ENCODE measurements at regions not wholly inside any gene's neighbourhood (a gene's known extent, or its start where the extent isn't known, plus 50 kb on each side); places are given as distances from the start of the nearest gene placed in this dataset.

DNA sequence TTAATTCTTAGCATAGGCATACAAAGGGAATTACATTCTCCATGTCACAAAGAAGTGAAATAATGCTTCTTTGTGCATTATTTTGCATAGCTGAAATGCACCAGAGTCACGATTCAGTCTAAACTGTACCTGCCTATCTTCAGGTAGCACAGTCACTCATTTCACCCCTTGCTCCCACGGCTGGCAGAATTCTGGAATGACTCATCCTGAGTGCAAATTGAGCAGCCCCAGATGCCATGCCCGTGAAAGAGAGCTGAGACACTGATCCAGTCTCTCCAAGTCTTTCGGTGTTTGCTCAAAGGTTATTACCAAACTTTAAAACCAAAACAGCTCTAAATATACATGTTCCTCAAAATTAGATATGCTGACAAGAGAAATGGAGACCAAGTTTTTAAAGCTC, 168.3 kb upstream of the POU3F3 start:
- TF ChIP-seq NRF1 (IDR thresholded peaks at IDR 0.05; ENCODE audit: low read depth, low read length) (no peak), TAF1 (IDR thresholded peaks at IDR 0.05; ENCODE audit: borderline replicate concordance, low read depth, low read length) (no peak), MEF2A (IDR thresholded peaks at IDR 0.05; ENCODE audit: borderline replicate concordance, low read depth) (no peak), JUND (IDR thresholded peaks at IDR 0.05) (no peak), TEAD4 (IDR thresholded peaks at IDR 0.05; ENCODE audit: borderline replicate concordance, insufficient read depth) (no peak), GABPA (IDR thresholded peaks at IDR 0.05; ENCODE audit: low read depth) (no peak), MXI1 (IDR thresholded peaks at IDR 0.05; ENCODE audit: low read depth, low read length) (no peak), GATA2 (CRISPR knock-in tag; IDR thresholded peaks at IDR 0.05) (no peak), ZBTB33 (IDR thresholded peaks at IDR 0.05; ENCODE audit: borderline replicate concordance, low read depth) (no peak), EZH2phosphoT487 (IDR thresholded peaks at IDR 0.05; ENCODE audit: borderline replicate concordance, low read depth) (no peak), FOXM1 (IDR thresholded peaks at IDR 0.05; ENCODE audit: low read depth) (no peak), USF1 (IDR thresholded peaks at IDR 0.05; ENCODE audit: borderline replicate concordance, low read depth) (no peak), REST (IDR thresholded peaks at IDR 0.05; ENCODE audit: low read depth, low read length) (no peak), ELF1 (IDR thresholded peaks at IDR 0.05) (no peak), SMC3 (IDR thresholded peaks at IDR 0.05; ENCODE audit: low read depth, low read length) (no peak)
- TF ChIP-seq, protein P1, sequence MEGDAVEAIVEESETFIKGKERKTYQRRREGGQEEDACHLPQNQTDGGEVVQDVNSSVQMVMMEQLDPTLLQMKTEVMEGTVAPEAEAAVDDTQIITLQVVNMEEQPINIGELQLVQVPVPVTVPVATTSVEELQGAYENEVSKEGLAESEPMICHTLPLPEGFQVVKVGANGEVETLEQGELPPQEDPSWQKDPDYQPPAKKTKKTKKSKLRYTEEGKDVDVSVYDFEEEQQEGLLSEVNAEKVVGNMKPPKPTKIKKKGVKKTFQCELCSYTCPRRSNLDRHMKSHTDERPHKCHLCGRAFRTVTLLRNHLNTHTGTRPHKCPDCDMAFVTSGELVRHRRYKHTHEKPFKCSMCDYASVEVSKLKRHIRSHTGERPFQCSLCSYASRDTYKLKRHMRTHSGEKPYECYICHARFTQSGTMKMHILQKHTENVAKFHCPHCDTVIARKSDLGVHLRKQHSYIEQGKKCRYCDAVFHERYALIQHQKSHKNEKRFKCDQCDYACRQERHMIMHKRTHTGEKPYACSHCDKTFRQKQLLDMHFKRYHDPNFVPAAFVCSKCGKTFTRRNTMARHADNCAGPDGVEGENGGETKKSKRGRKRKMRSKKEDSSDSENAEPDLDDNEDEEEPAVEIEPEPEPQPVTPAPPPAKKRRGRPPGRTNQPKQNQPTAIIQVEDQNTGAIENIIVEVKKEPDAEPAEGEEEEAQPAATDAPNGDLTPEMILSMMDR (IDR thresholded peaks at IDR 0.05), result no peak
- Histone ChIP-seq H3K9me2 (no peaks in the 10 kb centered on the region), H3K36me3 (replicated peaks in 1 of 2; ENCODE audit: control insufficient read depth in 1 of 2, insufficient read depth in 2 of 2, low read length in 1 of 2) (no peaks in the 10 kb centered on the region), H3K27me3 (ENCODE audit: insufficient read depth) (no peaks in the 10 kb centered on the region), H3K4me3 (ENCODE audit: low read depth in 2 of 2, low read length in 1 of 2) (no peak overlapping the region), H3F3A (replicated peaks; ENCODE audit: insufficient read depth) (no peaks in the 10 kb centered on the region), H3K79me2 (ENCODE audit: insufficient read depth) (no peaks in the 10 kb centered on the region), H3K9me3 (no peaks in the 10 kb centered on the region; the same call in 1 of the 2 replicates), H4K20me1 (ENCODE audit: insufficient read depth) (no peaks in the 10 kb centered on the region), H3K4me2 (no peak overlapping the region), H3K4me1 (ENCODE audit: control insufficient read depth in 1 of 2, insufficient read depth in 2 of 2, low read depth in 1 of 2, low read length in 1 of 2) (peaks cover 0 to 2% of the 10 kb centered on the region in 2 experiments; a peak in 1 of 4 replicates), H2AFZ (ENCODE audit: low read depth) (no peak overlapping the region), H3K27ac (ENCODE audit: low read depth in 2 of 2, low read length in 1 of 2) (no peak overlapping the region), H3K9ac (no peak overlapping the region)
- DNase-seq, result no peak
- ChIA-PET CTCF (interaction anchor here (1.2 kb wide), 1 partner anchor 16 kb away, joined by 4 read pairs; no protein-coding TSS in a partner anchor), POLR2A (interaction anchor here (0.6 kb wide), 1 partner anchor 510 kb away, joined by 3 read pairs; no protein-coding TSS in a partner anchor)
- 39% methylated on average over 4 of the region's 4 CpGs for WGBS (ENCODE audit: low lambda C conversion rate)
